Mesothelial cell of epicardium (in vitro differentiated cells): ENCODE measurements at regions not wholly inside any gene's neighbourhood (a gene's known extent, or its start where the extent isn't known, plus 50 kb on each side); places are given as distances from the start of the nearest gene placed in this dataset.

Experiments
- DNase-seq, 2 experiments: peaks; one replicate each; pipeline ENCODE4 v3.0.0; 2021; ENCODE audit warnings: low spot score in 2 of 2; ENCODE audit not compliant: unreplicated experiment in 2 of 2
- H3K27ac Mint-ChIP-seq: 2 replicates; pipeline ENCODE4 v1.8.0; 2021; ENCODE audit warnings: mixed read lengths
- H3K27me3 Mint-ChIP-seq: 2 replicates; pipeline ENCODE4 v1.8.0; 2021; ENCODE audit warnings: low read depth, mixed read lengths
- H3K36me3 Mint-ChIP-seq: 2 replicates; pipeline ENCODE4 v1.8.0; 2021; ENCODE audit warnings: mixed read lengths
- H3K4me1 Mint-ChIP-seq: 2 replicates; pipeline ENCODE4 v1.8.0; 2021; ENCODE audit warnings: mixed read lengths
- H3K4me3 Mint-ChIP-seq: 2 replicates; pipeline ENCODE4 v1.8.0; 2021; ENCODE audit warnings: mild to moderate bottlenecking, moderate library complexity, mixed read lengths
- H3K9me3 Mint-ChIP-seq: 2 replicates; pipeline ENCODE4 v1.8.0; 2021; ENCODE audit warnings: mixed read lengths
- CTCF ChIP-seq: fragments of 200-600 bp; sonication (generic); IDR thresholded peaks from one replicate; pipeline ENCODE4 v1.5.0; 2021; ENCODE audit warnings: antibody characterized with exemption; ENCODE audit not compliant: unreplicated experiment

- peaks cover 7% of the 10 kb centered on the region for H3K36me3 Mint-ChIP-seq
- no peaks in the 10 kb centered on the region for H3K9me3 Mint-ChIP-seq
- no peak for TF ChIP-seq CTCF
- H3K27me3 Mint-ChIP-seq: no peaks in the 10 kb centered on the region
- no peak overlapping the region for H3K27ac Mint-ChIP-seq
- no peak overlapping the region for H3K4me3 Mint-ChIP-seq
- peaks cover 6% of the 10 kb centered on the region for H3K4me1 Mint-ChIP-seq
- DNase-seq: no peak
These were observed 51.1 kb downstream of the DOP1B start for GRCh38 chr21:36207577-36208320.

DNA sequence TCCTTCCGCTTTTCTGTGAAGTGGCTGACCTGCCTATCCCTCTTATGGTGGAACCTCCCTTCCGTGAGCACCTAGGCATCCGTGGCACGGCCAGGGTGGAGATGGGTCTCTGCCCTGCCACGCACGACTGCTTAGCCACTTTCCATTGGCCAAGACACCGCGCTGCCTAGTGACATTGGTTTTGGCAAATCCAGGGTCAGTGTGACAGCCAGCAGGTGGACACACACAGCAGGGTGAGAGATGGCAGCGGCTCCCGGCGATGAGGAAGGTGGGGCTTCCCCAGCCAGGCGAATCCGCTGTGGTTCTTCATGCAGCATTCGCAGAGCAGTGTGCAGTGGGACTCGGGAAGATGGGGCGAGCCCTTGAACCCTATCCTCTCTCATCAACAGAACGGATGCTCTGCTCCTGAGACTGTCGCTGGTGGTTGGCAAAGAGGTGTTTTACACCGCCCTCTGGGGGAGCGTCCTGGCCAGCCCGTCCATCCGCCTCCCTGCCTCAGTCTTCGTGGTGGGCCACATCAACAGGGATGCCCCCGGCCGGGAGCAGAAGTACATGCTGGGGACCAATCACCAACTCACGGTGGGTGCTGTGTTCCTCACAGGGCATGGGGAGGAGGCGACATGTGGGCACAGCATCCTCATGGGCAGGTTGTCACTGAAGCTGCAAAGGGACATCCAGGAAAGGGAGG, 51.8 kb downstream of the DOP1B start:
- no peak for TF ChIP-seq CTCF
- Mint-ChIP-seq H3K27ac (no peak overlapping the region), H3K4me1 (peaks cover 6% of the 10 kb centered on the region), H3K9me3 (no peaks in the 10 kb centered on the region), H3K27me3 (no peaks in the 10 kb centered on the region), H3K4me3 (no peak overlapping the region), H3K36me3 (peaks cover 7% of the 10 kb centered on the region)
- no peak for DNase-seq

DNA sequence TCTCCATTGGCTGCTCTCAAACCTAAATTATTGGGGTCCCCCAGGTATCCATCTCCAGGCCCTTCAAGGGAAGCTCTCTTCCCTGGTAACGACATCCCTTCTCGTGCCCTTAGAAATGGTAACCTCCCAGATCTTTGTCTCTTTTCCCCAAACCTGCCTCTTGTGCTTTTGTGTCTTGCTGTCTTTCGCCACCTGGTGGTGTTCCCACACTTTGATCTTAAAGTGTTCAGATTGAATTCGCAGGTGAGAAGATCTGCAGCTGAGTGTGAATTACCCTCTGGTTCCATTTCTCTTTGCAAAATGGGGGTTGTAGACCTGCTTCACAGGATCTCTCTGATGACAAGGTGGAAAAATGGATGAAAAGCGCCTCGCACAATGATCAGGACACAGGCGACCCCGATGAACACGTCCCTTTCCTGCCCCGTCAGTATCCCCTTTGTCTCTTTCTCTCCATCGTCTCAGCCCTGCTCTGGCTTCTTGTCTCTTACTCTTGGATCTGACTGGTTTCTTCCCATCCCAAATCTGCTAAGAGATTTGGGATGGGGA, 53.1 kb downstream of the DOP1B start:
- no peak for DNase-seq
- H3K27ac Mint-ChIP-seq: no peak overlapping the region
- peaks cover 6% of the 10 kb centered on the region for H3K4me1 Mint-ChIP-seq
- peaks cover 12% of the 10 kb centered on the region for H3K36me3 Mint-ChIP-seq
- no peaks in the 10 kb centered on the region for H3K27me3 Mint-ChIP-seq
- TF ChIP-seq CTCF: peak; percentile 26
- no peaks in the 10 kb centered on the region for H3K9me3 Mint-ChIP-seq
- no peak overlapping the region for H3K4me3 Mint-ChIP-seq

DNA sequence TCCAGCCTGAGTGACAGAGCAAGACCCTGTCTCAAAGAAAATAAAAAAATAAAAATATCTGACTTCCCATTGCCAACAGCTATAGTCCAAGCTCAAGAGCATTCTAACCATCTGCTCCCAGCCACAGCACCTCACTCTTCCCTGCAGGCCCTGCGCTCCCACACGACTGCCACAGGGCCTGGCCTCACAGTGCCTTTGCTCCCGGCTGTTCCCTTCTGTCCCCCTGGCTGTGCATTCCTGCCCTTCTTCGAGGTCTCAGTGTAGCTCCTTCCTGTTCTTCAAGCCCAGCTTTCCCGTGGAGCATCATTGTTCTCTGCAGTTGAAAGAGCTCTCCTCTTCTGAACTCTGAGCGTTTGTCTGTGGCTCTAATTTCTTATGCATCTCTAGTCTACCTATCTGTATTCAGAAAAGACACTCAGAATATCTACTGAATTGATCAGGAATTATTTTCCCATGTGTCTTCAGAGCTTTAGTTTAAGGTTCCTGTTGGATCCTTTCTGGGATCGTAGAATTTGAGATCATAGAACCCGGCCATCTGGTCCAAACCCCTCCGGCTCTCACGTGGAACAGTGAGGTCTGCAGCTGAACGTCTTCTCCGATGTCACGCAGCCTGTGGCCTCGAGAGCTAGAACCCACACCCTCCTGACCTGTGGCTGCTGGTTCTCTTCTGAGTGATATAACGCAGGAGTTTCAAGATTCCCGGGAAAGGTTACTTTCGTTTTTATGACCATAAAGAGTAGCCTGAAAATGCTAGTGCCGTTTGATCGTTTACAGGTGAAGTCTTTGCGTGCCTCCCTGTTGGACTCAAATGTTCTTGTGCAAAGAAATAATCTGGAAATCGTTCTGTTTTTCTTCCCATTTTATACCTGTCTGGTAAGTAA, 54.4 kb downstream of the DOP1B start:
- Mint-ChIP-seq H3K4me3 (no peak overlapping the region), H3K9me3 (no peaks in the 10 kb centered on the region), H3K27ac (no peak overlapping the region), H3K36me3 (peaks cover 11% of the 10 kb centered on the region), H3K4me1 (peaks cover 6% of the 10 kb centered on the region), H3K27me3 (no peaks in the 10 kb centered on the region)
- DNase-seq: no peak
- TF ChIP-seq CTCF: no peak

DNA sequence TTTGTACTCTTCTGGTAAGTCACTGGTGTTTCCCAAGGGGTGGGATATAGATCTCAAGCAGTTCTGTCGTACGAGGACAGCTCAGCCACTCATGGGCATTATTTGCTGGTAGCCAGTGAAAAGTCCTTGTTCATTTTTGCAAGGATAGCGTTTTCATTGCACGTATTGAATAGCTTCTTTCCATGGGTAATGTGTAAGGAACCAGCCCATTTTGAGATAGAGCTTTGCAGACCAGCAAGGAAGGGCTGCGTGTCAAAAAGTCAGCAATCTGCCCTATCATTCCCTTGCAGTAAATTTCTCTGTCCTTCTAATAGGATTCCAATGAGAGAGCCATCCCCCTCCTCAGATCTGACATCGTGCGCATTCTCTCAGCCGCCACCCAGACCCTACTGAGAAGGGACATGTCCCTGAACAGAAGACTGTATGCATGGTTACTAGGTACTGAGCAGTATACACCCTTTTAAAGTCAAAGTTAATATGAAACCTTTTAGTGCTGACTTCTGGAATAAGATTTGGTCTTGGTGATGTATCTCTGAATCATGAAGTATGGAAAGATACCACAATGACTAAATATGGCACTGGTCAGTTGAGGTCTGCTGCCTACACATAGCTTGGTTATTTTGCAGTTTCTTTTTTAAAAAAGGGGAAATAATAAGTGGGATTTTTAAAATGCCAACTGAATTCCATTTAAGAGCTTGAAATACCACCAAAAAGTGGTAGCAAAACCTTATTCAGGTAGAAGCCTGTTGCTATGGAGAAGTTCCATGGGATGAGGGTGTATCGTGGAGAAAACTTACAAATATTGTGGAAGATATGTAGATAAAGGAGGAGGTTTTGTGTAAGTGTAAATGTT, 55.3 kb downstream of the DOP1B start:
- DNase-seq: no peak
- Mint-ChIP-seq H3K4me1 (peaks cover 6% of the 10 kb centered on the region), H3K4me3 (no peak overlapping the region), H3K27ac (no peak overlapping the region), H3K36me3 (peaks cover 11% of the 10 kb centered on the region), H3K9me3 (no peaks in the 10 kb centered on the region), H3K27me3 (no peaks in the 10 kb centered on the region)
- TF ChIP-seq CTCF: no peak
